Lower lobe of right lung (tissue), 2 donors: ENCODE measurements at regions not wholly inside any gene's neighbourhood (a gene's known extent, or its start where the extent isn't known, plus 50 kb on each side); places are given as distances from the start of the nearest gene placed in this dataset.
A peak's percentile ranks its signal among the peaks of the same experiment; 100 is the strongest.

ENCODE experiments used
- ATAC-seq, 2 donors: fragments of 200-7000 bp; cut with Tn5 transposase; one replicate each; pipeline ENCODE4 v1.9.1; 2020 to 2022; ENCODE audit warnings: mild to moderate bottlenecking in 2 of 2, moderate library complexity in 2 of 2
- DNase-seq: peaks from one replicate; pipeline ENCODE4 v3.0.0-alpha.2; 2020
- H3K27ac ChIP-seq: fragments of 200-600 bp; one replicate; pipeline ENCODE4 v1.8.0; 2022
- H3K27me3 ChIP-seq: fragments of 200-600 bp; one replicate; pipeline ENCODE4 v1.8.0; 2022; ENCODE audit warnings: low read depth
- H3K36me3 ChIP-seq: fragments of 200-600 bp; one replicate; pipeline ENCODE4 v1.8.0; 2022; ENCODE audit warnings: mild to moderate bottlenecking
- H3K4me1 ChIP-seq: fragments of 200-600 bp; one replicate; pipeline ENCODE4 v1.8.0; 2022
- H3K4me3 ChIP-seq: fragments of 200-600 bp; one replicate; pipeline ENCODE4 v1.8.0; 2022; ENCODE audit warnings: mild to moderate bottlenecking
- H3K9me3 ChIP-seq: fragments of 200-600 bp; one replicate; pipeline ENCODE4 v1.8.0; 2022
- intact Hi-C: fragments of 100-400 bp; cut with DNase I; formaldehyde crosslinking; loops from one replicate; pipeline ENCODE4 v1.11.0; 2022
- TF ChIP-seq, protein P1 (sequence below): fragments of 200-600 bp; IDR thresholded peaks from one replicate; pipeline ENCODE4 v1.8.0; 2022; ENCODE audit warnings: antibody characterized with exemption, mild to moderate bottlenecking
- donor health status: DM: no; HTN: yes; CAD: no; lungs with severe emphysema.

DNA sequence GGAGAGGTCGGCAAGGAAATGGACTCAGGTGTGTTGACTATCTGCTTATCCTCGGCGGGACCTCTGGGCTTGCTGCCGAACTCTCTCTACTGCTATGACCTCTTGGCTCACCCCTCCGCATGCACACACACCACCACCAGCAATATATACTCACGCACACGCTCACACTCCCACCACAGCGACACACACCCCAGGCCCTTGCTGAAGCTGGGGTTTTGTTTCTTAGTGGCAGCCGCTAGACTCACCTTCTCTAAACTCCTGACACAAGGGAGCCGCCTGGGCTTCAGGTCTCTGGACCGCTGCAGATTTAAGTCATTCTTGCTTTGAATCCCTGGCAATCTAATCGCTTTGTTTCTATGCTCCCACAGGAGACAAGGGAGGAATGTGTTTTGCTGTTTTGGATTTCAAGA, 59.4 kb upstream of the BACH2 start:
- H3K36me3 ChIP-seq: no peaks in the 10 kb centered on the region
- H3K27me3 ChIP-seq: no peaks in the 10 kb centered on the region
- no peak overlapping the region for H3K27ac ChIP-seq
- H3K4me3 ChIP-seq: no peak overlapping the region
- no peak for DNase-seq
- ATAC-seq: no peak
- TF ChIP-seq, protein P1, sequence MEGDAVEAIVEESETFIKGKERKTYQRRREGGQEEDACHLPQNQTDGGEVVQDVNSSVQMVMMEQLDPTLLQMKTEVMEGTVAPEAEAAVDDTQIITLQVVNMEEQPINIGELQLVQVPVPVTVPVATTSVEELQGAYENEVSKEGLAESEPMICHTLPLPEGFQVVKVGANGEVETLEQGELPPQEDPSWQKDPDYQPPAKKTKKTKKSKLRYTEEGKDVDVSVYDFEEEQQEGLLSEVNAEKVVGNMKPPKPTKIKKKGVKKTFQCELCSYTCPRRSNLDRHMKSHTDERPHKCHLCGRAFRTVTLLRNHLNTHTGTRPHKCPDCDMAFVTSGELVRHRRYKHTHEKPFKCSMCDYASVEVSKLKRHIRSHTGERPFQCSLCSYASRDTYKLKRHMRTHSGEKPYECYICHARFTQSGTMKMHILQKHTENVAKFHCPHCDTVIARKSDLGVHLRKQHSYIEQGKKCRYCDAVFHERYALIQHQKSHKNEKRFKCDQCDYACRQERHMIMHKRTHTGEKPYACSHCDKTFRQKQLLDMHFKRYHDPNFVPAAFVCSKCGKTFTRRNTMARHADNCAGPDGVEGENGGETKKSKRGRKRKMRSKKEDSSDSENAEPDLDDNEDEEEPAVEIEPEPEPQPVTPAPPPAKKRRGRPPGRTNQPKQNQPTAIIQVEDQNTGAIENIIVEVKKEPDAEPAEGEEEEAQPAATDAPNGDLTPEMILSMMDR: no peak
- no peaks in the 10 kb centered on the region for H3K9me3 ChIP-seq
- intact Hi-C loops: no loop called here
- H3K4me1 ChIP-seq: no peaks in the 10 kb centered on the region

DNA sequence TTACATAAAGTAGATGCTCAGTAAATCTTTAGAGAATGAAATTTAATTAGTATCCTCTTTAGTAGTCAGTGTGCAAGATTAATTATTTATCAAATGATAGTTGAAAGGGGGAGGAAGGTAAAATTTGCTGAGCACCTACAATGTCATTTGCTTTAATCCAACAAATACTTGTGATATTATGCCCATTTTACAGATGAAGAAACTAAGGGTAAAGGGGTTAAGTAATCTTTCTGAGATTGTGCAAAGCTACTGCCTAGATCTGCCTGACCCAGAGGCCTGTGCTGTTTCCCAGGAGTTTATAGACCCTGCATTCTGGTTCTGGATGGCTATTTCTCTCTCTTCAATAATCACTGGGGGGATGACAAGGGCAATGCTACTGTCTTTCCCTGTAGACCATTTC, 58.3 kb upstream of the BACH2 start:
- intact Hi-C loops: no loop called here
- no peak overlapping the region for H3K27ac ChIP-seq
- no peaks in the 10 kb centered on the region for H3K27me3 ChIP-seq
- H3K36me3 ChIP-seq: no peaks in the 10 kb centered on the region
- H3K4me1 ChIP-seq: no peaks in the 10 kb centered on the region
- TF ChIP-seq, protein P1: no peak
- no peak overlapping the region for H3K4me3 ChIP-seq
- ATAC-seq: no peak
- DNase-seq: no peak
- no peaks in the 10 kb centered on the region for H3K9me3 ChIP-seq

DNA sequence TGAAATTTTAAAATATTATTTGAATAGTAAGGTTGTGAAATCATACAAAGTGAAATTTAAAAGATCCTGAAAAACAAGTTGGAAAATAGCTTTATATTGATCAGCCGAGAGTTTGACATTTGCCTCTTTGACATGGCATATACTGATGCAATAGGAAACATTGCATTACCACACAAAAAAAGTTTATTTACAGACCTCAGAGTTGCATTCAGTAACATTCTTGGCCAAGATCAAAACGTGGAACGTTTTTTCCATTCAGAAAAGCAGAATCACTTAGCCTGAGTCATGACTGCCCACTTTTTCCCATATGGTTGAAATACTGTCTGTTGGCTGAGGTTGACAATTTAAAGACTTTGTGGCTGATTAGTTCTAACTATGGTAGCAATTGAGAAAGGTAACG, 55.1 kb upstream of the BACH2 start:
- no peak overlapping the region for H3K4me3 ChIP-seq
- H3K36me3 ChIP-seq: no peaks in the 10 kb centered on the region
- DNase-seq (no peak), ATAC-seq (peak in 1 of 2 donors; percentile 50)
- no peaks in the 10 kb centered on the region for H3K27me3 ChIP-seq
- TF ChIP-seq, protein P1: no peak
- H3K4me1 ChIP-seq: no peaks in the 10 kb centered on the region
- H3K9me3 ChIP-seq: no peaks in the 10 kb centered on the region
- intact Hi-C loops: no loop called here
- H3K27ac ChIP-seq: no peak overlapping the region

DNA sequence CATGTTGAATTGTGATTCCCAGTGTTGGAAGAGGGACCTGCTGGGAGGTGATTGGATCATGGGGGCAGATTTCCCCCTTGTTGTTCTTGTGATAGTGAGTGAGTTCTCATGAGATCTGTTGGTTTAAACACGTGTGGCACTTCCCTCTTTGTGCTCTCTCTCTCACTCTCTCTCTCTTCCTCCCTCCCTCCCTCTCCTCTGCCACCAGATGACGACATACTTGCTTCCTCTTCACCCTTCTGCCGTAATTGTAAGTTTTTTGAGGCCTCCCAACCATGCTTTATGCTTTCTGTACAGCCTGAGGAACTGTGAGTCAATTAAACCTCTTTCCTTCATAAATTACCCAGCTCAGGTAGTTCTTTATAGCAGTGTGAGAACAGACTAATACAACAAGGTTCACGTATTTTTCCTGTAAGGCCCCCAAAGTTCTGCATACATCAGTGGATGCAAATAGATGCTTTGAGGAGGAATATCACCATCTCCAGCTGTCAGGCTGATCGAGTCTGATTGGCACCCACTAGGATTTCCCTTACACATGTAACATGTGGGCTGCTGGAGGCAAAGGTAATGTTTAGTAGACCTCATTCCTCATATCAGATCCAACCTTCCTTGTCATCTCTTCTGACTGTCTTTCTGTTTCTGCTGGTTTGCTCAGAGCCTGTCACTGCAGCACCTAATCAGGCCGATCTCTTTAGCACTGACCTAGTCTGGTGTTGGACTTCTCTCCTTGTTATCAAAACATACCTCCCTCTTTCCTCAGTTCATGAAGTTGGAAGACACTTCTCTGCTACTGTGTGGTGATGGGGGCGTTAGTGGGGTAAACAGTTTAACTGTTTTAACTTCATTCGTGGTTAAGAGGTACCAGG, 54.3 kb upstream of the BACH2 start:
- peak; percentile 79 to 85 for ATAC-seq
- H3K9me3 ChIP-seq: no peaks in the 10 kb centered on the region
- H3K27ac ChIP-seq: no peak overlapping the region
- DNase-seq: no peak
- H3K4me3 ChIP-seq: no peak overlapping the region
- TF ChIP-seq, protein P1: no peak
- no peaks in the 10 kb centered on the region for H3K36me3 ChIP-seq
- no peaks in the 10 kb centered on the region for H3K27me3 ChIP-seq
- intact Hi-C loops: no loop called here
- no peaks in the 10 kb centered on the region for H3K4me1 ChIP-seq

DNA sequence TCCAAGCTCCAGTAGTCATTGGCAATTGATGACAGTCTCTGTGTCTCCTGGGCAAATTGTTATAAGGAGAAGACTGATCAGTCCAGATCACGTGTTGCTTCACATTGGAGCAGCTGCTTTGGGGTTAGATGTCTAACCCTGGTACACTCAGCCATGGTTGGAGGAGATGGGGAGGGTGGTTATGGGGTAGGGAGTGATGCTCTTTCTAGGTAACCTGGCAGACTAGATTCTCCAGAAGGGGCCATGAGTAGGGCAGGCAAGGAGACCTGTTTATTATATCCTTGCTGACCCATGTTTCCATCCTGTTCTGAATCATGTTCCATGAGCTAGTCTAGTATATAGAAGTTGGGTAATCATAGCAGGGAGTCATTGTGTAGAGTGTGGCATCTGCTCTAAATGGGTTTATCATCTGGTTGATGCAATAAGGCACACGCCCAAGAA, 50.8 kb upstream of the BACH2 start:
- Histone ChIP-seq H3K27me3 (no peaks in the 10 kb centered on the region), H3K27ac (no peak overlapping the region), H3K9me3 (no peaks in the 10 kb centered on the region), H3K36me3 (no peaks in the 10 kb centered on the region), H3K4me1 (no peaks in the 10 kb centered on the region), H3K4me3 (no peak overlapping the region)
- ATAC-seq: no peak
- TF ChIP-seq, protein P1: no peak
- no peak for DNase-seq
- intact Hi-C loops: no loop called here
